Small intestine (tissue), 7 donors: ENCODE measurements at regions not wholly inside any gene's neighbourhood (a gene's known extent, or its start where the extent isn't known, plus 50 kb on each side); places are given as distances from the start of the nearest gene placed in this dataset.
A peak's percentile ranks its signal among the peaks of the same experiment; 100 is the strongest.
"Not testable (repeated sequence)": the region's sequence is repeated elsewhere in the genome, so short reads cannot be mapped to it uniquely, and the experiment has no call there.

Source experiments
- DNase-seq, 2 donors: peaks; one replicate each; pipeline versions ENCODE4 v3.0.0 to v3.0.0-alpha.2; 2013
- FAIRE-seq: peaks from 2 replicates; lab custom pipeline; 2012; peaks lifted over from hg19 to GRCh38; lab: Jason Lieb, UNC
- H3K27ac ChIP-seq, 3 donors: one replicate each; pipeline ENCODE4 v1.5.1; 2013; ENCODE audit warnings: low read length in 2 of 3, mild to moderate bottlenecking in 2 of 3, control low read depth in 1 of 3, inconsistent platforms in 1 of 3, low read depth in 1 of 3, moderate library complexity in 1 of 3
- H3K27me3 ChIP-seq, 3 donors: one replicate each; pipeline ENCODE4 v1.6.1; 2013; ENCODE audit warnings: low read length in 3 of 3, inconsistent platforms in 1 of 3; ENCODE audit not compliant: control insufficient read depth in 3 of 3, insufficient read depth in 3 of 3
- H3K36me3 ChIP-seq, 3 donors: one replicate each; pipeline ENCODE4 v1.6.1; 2013; ENCODE audit warnings: low read length in 3 of 3, inconsistent platforms in 1 of 3, low read depth in 1 of 3, mild to moderate bottlenecking in 1 of 3, moderate library complexity in 1 of 3; ENCODE audit not compliant: control insufficient read depth in 3 of 3, insufficient read depth in 2 of 3
- H3K4me1 ChIP-seq, 3 donors: one replicate each; pipeline ENCODE4 v1.6.1; 2013; ENCODE audit warnings: low read length in 2 of 3, inconsistent platforms in 1 of 3, low read depth in 1 of 3, mild to moderate bottlenecking in 1 of 3, moderate library complexity in 1 of 3; ENCODE audit not compliant: control insufficient read depth in 3 of 3, insufficient read depth in 2 of 3
- H3K4me3 ChIP-seq, 3 donors: one replicate each; pipeline ENCODE4 v1.5.1; 2013; ENCODE audit warnings: low read length in 3 of 3, control low read depth in 1 of 3, inconsistent platforms in 1 of 3, low read depth in 1 of 3, mild to moderate bottlenecking in 1 of 3, moderate library complexity in 1 of 3
- H3K9me3 ChIP-seq, 2 donors: one replicate each; pipeline ENCODE4 v1.6.1; 2013; ENCODE audit warnings: low read depth in 1 of 2, low read length in 1 of 2; ENCODE audit not compliant: control insufficient read depth in 2 of 2, insufficient read depth in 1 of 2
- WGBS, 3 donors: extraction: QIAGEN DNeasy Blood & Tissue Kit; methylation state at CpG; one replicate each; pipeline ENCODE4 v1.1.7; 2013; 5-methylcytosine and 5-hydroxymethylcytosine counted together
- donor health status: healthy with polysubstance abuse.
- donor health status: control.
- donor health status: control.
- donor health status: Bipolar disorder and iron deficiency.
- donor health status: healthy.

DNA sequence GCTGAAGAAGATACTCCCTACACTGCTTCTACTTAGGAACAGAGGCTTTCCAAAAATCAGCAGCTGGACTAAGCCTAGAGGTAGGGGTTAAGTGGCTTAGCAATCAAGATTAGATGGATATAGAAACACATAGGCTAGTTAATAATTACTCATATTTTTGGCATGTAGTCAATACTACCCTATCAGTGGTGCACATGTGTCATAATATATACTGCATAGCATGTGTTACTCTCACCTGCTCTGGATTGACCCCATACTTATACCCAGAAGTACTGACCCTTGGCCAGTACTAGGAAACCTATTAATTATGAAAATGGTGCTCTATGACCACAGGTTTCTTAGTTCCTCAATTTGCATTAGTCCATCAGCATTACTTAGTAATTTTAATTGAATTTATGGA is 528.4 kb upstream of the LMO3 start:
- H3K4me3 ChIP-seq, result no peak overlapping the region
- no peaks in the 10 kb centered on the region for H3K9me3 ChIP-seq
- H3K36me3 ChIP-seq, result no peaks in the 10 kb centered on the region
- DNase-seq (peak in 1 of 2 donors; percentile 22), FAIRE-seq (no peak)
- no peaks in the 10 kb centered on the region for H3K4me1 ChIP-seq
- no peak overlapping the region for H3K27ac ChIP-seq
- H3K27me3 ChIP-seq, result no peaks in the 10 kb centered on the region

DNA sequence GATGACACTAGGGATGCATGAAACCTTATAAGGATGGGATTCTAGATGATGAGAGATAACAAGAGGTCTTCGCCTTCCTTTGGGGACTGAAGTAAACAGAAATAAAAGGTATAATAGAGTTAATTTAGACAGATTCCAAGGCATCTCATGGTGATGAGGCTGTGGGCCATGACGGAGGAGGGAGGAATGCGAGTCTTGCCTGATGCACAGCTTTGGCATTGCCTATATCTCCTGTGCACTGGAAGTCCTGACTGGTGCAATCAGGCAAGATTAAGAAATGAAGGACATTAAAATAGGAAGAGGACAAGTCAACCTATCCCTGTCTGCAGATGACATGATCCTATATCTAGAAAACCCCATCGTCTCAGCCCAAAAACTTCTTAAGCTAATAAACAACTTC is 526.4 kb upstream of the LMO3 start:
- FAIRE-seq, result no peak
- H3K27ac ChIP-seq, result no peak overlapping the region
- 87 to 91% (median 88%) methylated on average over 4 of the region's 4 CpGs for WGBS, 3 donors

DNA sequence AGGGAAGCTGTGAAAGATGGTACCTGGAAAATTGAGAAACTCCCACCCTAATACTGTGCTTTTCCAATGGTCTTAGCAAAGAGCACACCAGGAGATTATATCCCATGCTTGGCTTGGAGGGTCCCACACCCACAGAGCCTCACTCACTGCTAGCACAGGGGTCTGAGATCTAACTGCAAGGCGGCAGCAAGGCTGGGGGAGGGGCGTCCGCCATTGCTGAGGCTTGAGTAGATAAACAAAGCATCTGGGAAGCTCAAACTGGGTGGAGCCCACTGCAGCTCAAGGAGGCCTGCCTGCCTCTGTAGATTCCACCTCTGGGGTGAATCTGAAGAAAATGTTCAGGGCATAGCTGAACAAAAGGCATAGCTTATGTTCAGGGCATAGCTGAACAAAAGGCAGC is 510.6 kb upstream of the LMO3 start:
- H3K4me3 ChIP-seq, H3K4me1 ChIP-seq, DNase-seq, H3K9me3 ChIP-seq, H3K27ac ChIP-seq, H3K36me3 ChIP-seq, FAIRE-seq, H3K27me3 ChIP-seq: not testable (repeated sequence)
- 83 to 95% (median 93%) methylated on average over 3 of the region's 3 CpGs for WGBS, 3 donors

More for the DNA sequence above, 526.4 kb upstream of the LMO3 start:
- no peaks in the 10 kb centered on the region for H3K9me3 ChIP-seq
- DNase-seq, result no peak
- H3K27me3 ChIP-seq, result no peaks in the 10 kb centered on the region
- H3K4me1 ChIP-seq, result no peaks in the 10 kb centered on the region
- H3K36me3 ChIP-seq, result no peaks in the 10 kb centered on the region
- no peak overlapping the region for H3K4me3 ChIP-seq

DNA sequence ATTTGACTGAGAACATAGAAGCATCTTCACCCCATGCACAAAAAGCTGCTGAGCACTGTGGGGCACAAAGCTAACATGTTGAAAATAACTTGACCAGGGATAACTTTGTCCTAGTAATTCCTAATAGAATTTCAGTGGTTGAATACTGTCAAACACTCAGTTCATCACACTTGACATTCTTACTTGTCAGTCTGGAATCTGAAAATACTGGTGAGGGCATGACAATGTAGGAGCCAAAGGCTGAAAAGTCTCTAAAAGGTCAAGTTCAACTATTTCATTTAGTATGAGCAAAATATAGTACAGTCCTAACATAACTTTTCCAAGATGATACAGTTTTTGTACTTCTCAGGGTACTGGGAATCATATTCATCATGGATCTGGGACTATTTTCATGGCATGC is 504.4 kb upstream of the LMO3 start:
- no peak overlapping the region for H3K4me3 ChIP-seq
- H3K9me3 ChIP-seq, result no peaks in the 10 kb centered on the region
- no peak overlapping the region for H3K27ac ChIP-seq
- DNase-seq, result no peak
- FAIRE-seq, result no peak
- no peaks in the 10 kb centered on the region for H3K27me3 ChIP-seq
- no peaks in the 10 kb centered on the region for H3K36me3 ChIP-seq
- no peaks in the 10 kb centered on the region for H3K4me1 ChIP-seq

DNA sequence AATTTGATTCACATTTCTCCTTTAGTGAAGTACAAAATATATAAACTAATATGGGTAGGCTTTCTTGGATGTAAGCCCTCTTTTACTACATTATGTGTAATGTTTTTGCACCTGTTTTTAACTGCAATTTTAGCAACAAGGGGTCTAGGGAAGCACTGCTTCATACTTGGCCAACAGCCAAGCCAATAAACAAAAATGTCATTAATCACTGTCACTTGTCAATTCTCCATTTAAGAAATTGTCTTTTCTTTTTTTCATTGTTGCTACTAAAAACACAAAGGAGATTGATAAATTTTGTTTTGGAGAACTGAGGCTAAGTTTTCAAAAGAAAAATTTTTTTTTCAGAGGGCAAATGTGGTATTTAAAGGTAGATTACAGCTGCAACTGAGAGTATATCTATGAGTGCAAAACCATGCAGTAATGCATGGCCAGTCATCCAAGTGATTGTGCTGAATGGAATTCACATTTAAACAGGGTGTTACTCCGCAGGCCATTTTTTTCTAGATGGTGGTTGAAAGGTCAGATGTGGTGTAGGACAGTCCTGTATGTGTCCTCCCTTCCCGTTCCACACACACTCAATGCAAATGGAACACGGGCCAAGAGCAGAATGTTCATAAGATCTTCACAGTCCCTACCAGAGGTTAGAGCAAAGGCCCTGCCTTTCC is 503.0 kb upstream of the LMO3 start:
- Histone ChIP-seq H3K27me3 (no peaks in the 10 kb centered on the region), H3K9me3 (no peaks in the 10 kb centered on the region), H3K27ac (no peak overlapping the region), H3K4me3 (no peak overlapping the region), H3K36me3 (no peaks in the 10 kb centered on the region), H3K4me1 (no peaks in the 10 kb centered on the region)
- DNase-seq (no peak), FAIRE-seq (no peak)
- WGBS, 3 donors, result 83 to 86% (median 84%) methylated on average over 3 of the region's 3 CpGs

DNA sequence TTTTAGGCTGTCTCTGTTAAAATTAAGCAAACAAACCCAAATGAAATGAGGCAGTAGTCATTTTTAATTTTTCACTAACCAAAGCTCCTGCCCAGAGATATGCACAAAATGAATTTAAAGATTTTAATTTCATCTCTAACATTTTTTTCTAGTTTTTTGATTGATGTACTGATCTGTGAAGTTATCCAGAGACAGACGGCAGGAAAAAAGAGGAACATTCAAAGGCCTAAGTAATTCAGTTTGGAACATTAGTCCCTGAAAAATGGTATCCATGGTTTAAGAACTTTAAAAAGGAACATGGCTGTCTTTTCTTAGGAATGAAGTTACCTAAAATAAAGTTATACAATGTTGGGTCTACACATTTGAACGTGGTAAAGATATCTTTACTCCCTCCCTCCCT is 498.8 kb upstream of the LMO3 start:
- Histone ChIP-seq H3K9me3 (no peaks in the 10 kb centered on the region), H3K4me3 (no peak overlapping the region), H3K27ac (no peak overlapping the region), H3K27me3 (no peaks in the 10 kb centered on the region), H3K4me1 (no peaks in the 10 kb centered on the region), H3K36me3 (no peaks in the 10 kb centered on the region)
- no peak for DNase-seq
- 62 to 67% (median 64%) methylated on average over 2 of the region's 2 CpGs for WGBS, 3 donors
- FAIRE-seq, result no peak

DNA sequence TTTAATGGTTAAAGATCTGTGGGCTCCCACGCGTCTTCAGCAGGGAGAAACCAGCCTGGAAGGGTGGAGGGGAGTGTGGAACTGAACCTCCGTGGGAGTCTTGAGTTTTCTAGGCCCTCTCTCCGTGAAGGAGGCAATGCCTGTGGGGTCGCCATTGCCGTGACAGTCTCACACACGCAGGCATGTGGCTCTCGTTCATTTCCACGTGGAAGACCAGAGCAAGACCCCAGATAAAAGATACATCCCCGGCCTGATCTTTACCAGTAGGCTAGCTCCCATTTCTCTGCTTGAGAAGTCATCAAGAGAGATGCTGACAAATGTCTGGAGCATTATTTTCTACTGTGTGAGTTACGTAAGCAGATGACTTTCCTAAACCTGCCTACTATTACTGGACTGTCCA is 491.7 kb upstream of the LMO3 start:
- no peaks in the 10 kb centered on the region for H3K27me3 ChIP-seq
- DNase-seq, result no peak
- no peaks in the 10 kb centered on the region for H3K4me1 ChIP-seq
- FAIRE-seq, result no peak
- no peak overlapping the region for H3K4me3 ChIP-seq
- 83 to 84% (median 83%) methylated on average over 11 of the region's 11 CpGs for whole genome bisulfite sequencing, 3 donors
- no peaks in the 10 kb centered on the region for H3K9me3 ChIP-seq
- H3K36me3 ChIP-seq, result no peaks in the 10 kb centered on the region
- H3K27ac ChIP-seq, result no peak overlapping the region

DNA sequence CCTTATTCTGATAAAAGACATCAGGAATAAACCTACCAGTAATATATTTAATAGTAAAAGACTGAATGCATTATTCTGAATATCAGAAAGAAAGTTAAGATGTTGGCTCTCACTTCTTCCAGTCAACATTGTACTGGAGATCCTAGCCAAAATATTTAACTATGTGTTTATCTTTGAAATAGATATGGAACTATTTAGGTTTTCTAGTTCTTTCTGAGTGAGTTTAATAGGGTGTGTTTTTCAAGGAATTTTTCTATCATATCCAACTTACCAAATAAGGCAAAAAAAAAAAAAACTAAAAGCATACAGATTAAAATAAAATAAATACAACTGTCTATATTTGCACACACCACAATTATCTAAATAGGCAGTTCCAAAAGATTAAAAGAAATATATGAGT is 478.9 kb upstream of the LMO3 start:
- Histone ChIP-seq H3K27ac (no peak overlapping the region), H3K27me3 (no peaks in the 10 kb centered on the region), H3K9me3 (peaks cover 0 to 3% of the 10 kb centered on the region in 2 donors), H3K36me3 (no peaks in the 10 kb centered on the region), H3K4me1 (no peaks in the 10 kb centered on the region), H3K4me3 (no peak overlapping the region)
- DNase-seq (no peak), FAIRE-seq (no peak)

DNA sequence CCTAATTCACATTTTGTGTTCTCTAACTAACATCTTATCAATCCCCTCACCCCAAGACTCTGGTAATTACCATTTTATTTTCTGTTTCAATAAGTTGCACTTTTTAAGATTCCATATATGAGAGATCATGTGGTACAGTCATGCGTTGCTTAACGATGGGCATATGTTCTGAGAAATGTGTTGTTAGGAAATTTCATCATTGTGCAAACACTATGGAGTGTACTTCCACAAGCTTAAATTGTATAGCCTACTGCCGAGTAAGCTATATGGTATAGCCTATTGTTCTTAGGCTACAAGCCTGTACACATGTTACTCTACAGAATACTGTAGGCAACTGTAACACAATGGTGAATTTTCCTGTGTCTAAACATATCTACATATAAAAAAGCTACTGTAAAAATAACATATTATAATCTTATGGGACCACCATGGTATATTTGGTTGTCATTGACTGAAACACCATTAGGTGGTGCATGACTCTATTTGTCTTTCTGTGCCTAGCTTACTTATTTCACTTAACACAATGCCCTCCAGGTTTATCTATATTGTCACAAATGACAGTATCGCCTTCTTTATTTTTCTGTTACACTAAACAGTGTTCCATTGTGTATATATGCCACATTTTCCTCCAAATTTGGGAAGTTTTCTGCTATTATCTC is 473.4 kb upstream of the LMO3 start:
- no peaks in the 10 kb centered on the region for H3K36me3 ChIP-seq
- H3K9me3 ChIP-seq, result no peaks in the 10 kb centered on the region
- H3K27ac ChIP-seq, result no peak overlapping the region
- H3K27me3 ChIP-seq, result no peaks in the 10 kb centered on the region
- 87 to 91% (median 90%) methylated on average over 4 of the region's 4 CpGs for WGBS, 3 donors
- DNase-seq, result no peak
- no peak for FAIRE-seq
- H3K4me1 ChIP-seq, result no peaks in the 10 kb centered on the region
- H3K4me3 ChIP-seq, result no peak overlapping the region
